K562 (cell line): ENCODE measurements at regions not wholly inside any gene's neighbourhood (a gene's known extent, or its start where the extent isn't known, plus 50 kb on each side); places are given as distances from the start of the nearest gene placed in this dataset.

Source experiments
- CHD2 ChIP-seq: IDR thresholded peaks from 2 replicates; pipeline ENCODE4 v1.6.1; 2011; ENCODE audit warnings: low read depth, low read length
- CHD7 ChIP-seq: fragments of 200-600 bp; sonication (generic); IDR thresholded peaks from one replicate; pipeline ENCODE4 v1.6.1; 2012; ENCODE audit warnings: mild to moderate bottlenecking, low read depth, low read length, inconsistent platforms
- REST ChIP-seq, 2 experiments: fragments of 450-650 bp; formaldehyde crosslinking in 1 of 2; IDR thresholded peaks; 2 replicates each; pipeline versions ENCODE4 v1.4.0 to v1.6.1; 2014 to 2020; ENCODE audit warnings: mild to moderate bottlenecking in 2 of 2, borderline replicate concordance in 1 of 2, low read depth in 1 of 2
- SP1 ChIP-seq: sonication (generic); formaldehyde crosslinking; IDR thresholded peaks from 2 replicates; pipeline ENCODE4 v1.8.1; 2022; ENCODE audit warnings: mild to moderate bottlenecking, missing genetic modification reagents
- TCF15 ChIP-seq: fragments of 250-450 bp; sonication (Bioruptor Pico); IDR thresholded peaks from 2 replicates; pipeline ENCODE4 v1.8.0; 2022; ENCODE audit warnings: moderate library complexity, mild to moderate bottlenecking, inconsistent platforms
- TEAD4 ChIP-seq, 2 experiments: sonication (generic) in 1 of 2; formaldehyde crosslinking in 1 of 2; IDR thresholded peaks; 2 replicates each; pipeline versions ENCODE4 v1.6.1 to v1.8.0; 2012 to 2022; ENCODE audit warnings: borderline replicate concordance in 1 of 2, inconsistent platforms in 1 of 2, low read length in 1 of 2, mild to moderate bottlenecking in 1 of 2, missing genetic modification reagents in 1 of 2
- YBX1 ChIP-seq: fragments of 450-650 bp; IDR thresholded peaks from 2 replicates; pipeline ENCODE4 v1.7.1; 2016; ENCODE audit warnings: mild to moderate bottlenecking
- ZNF707 ChIP-seq: fragments of 250-450 bp; sonication (Bioruptor Pico); conservative IDR thresholded peaks from 2 replicates; pipeline ENCODE4 v1.8.0; 2022; ENCODE audit warnings: inconsistent platforms, mild to moderate bottlenecking, moderate library complexity

- no peak for TF ChIP-seq CHD7
- no peak for TF ChIP-seq ZNF707 (CRISPR knock-in tag)
- no peak for TF ChIP-seq REST (IDR thresholded peaks at IDR 0.05; ENCODE audit: borderline replicate concordance)
- no peak for TF ChIP-seq REST (CRISPR knock-in tag; IDR thresholded peaks at IDR 0.05; ENCODE audit: low read depth)
- no peak for TF ChIP-seq TCF15 (CRISPR knock-in tag)
- no peak for TF ChIP-seq CHD2
- TF ChIP-seq YBX1, result no peak
- TF ChIP-seq TEAD4 (IDR thresholded peaks at IDR 0.05; ENCODE audit: low read length), result peak; percentile 19; the same call in 1 of the 2 replicates
- no peak for TF ChIP-seq TEAD4 (CRISPR knock-in tag; IDR thresholded peaks at IDR 0.05; ENCODE audit: borderline replicate concordance)
- TF ChIP-seq SP1 (CRISPR knock-in tag), result no peak
Observed at GRCh38 chr4:67403342-67403741, 142.0 kb downstream of the CENPC start (continued).
